Smooth muscle cell (in vitro differentiated cells): ENCODE measurements at regions not wholly inside any gene's neighbourhood (a gene's known extent, or its start where the extent isn't known, plus 50 kb on each side); places are given as distances from the start of the nearest gene placed in this dataset.

Experiments
- DNase-seq: peaks from one replicate; lab custom pipeline; 2025; ENCODE audit not compliant: unreplicated experiment; lab: John Stamatoyannopoulos, UW
- H2AFZ ChIP-seq: fragments of 200-600 bp; sonication (generic); 2 replicates; pipeline ENCODE4 v1.6.0; 2016; ENCODE audit warnings: antibody characterized with exemption, low read depth, mild to moderate bottlenecking
- H3F3A ChIP-seq: fragments of 200-600 bp; sonication (generic); 2 replicates; pipeline ENCODE4 v1.6.0; 2017; ENCODE audit warnings: antibody characterized with exemption, low read depth
- H3K27ac ChIP-seq: fragments of 200-600 bp; sonication (generic); 2 replicates; pipeline ENCODE4 v1.5.1; 2016; ENCODE audit warnings: low read depth, mild to moderate bottlenecking
- H3K27me3 ChIP-seq: fragments of 200-600 bp; sonication (generic); 2 replicates; pipeline ENCODE4 v1.6.1; 2016; ENCODE audit warnings: low read depth, mild to moderate bottlenecking
- H3K36me3 ChIP-seq: fragments of 200-600 bp; sonication (generic); 2 replicates; pipeline ENCODE4 v1.5.1; 2016; ENCODE audit warnings: low read depth
- H3K4me1 ChIP-seq: fragments of 200-600 bp; sonication (generic); 2 replicates; pipeline ENCODE4 v1.5.1; 2016; ENCODE audit warnings: low read depth
- H3K4me2 ChIP-seq: fragments of 200-600 bp; sonication (generic); 2 replicates; pipeline ENCODE4 v1.6.0; 2016; ENCODE audit warnings: mild to moderate bottlenecking
- H3K4me3 ChIP-seq: fragments of 200-600 bp; sonication (generic); 2 replicates; pipeline ENCODE4 v1.5.1; 2016; ENCODE audit warnings: mild to moderate bottlenecking
- H3K79me2 ChIP-seq: fragments of 200-600 bp; sonication (generic); 2 replicates; pipeline ENCODE4 v1.6.0; 2016; ENCODE audit warnings: low read depth, mild to moderate bottlenecking
- H3K9ac ChIP-seq: fragments of 200-600 bp; sonication (generic); 2 replicates; pipeline ENCODE4 v1.6.0; 2016; ENCODE audit warnings: low read depth
- H3K9me3 ChIP-seq: fragments of 200-600 bp; sonication (generic); replicated peaks from 2 replicates; pipeline ENCODE4 v1.5.1; 2016; ENCODE audit warnings: low read depth
- H4K20me1 ChIP-seq: fragments of 200-600 bp; sonication (generic); 2 replicates; pipeline ENCODE4 v1.6.0; 2016; ENCODE audit warnings: low read depth
- CTCF ChIP-seq: fragments of 200-600 bp; sonication (generic); IDR thresholded peaks from 2 replicates; pipeline ENCODE4 v1.5.1; 2017; ENCODE audit warnings: borderline replicate concordance, mild to moderate bottlenecking, antibody characterized with exemption; ENCODE audit not compliant: insufficient read depth, poor library complexity, severe bottlenecking
- WGBS: methylation state at CpG from one replicate; pipeline ENCODE4 v1.1.7; 2016; ENCODE audit warnings: low lambda C conversion rate; 5-methylcytosine and 5-hydroxymethylcytosine counted together

DNA sequence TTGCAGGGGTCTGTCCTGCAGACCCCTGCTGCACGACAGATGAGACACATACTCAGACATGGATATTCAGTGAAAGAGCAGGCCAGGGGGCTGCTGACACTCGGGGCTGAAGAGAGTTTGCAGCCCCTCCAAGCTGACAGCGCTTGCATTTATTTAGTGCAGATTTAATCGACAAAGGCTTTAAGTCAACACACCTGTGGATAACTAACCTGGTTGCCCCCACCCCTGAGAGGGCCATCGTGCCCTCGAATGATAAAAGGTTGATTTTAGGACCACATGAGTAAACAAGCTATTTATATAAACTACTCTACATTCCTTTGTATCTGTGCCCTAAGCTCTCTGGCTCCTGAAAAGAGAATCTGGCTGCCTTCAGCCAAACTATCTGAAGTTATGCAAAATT is 708.2 kb upstream of the LRRN3 start:
- Histone ChIP-seq H3K27ac (no peak overlapping the region), H3K9ac (no peak overlapping the region), H3K4me3 (no peak overlapping the region), H3K9me3 (no peaks in the 10 kb centered on the region), H3K27me3 (no peaks in the 10 kb centered on the region), H2AFZ (no peak overlapping the region), H3F3A (no peaks in the 10 kb centered on the region), H3K4me2 (no peak overlapping the region), H4K20me1 (no peaks in the 10 kb centered on the region), H3K4me1 (no peaks in the 10 kb centered on the region), H3K36me3 (no peaks in the 10 kb centered on the region), H3K79me2 (no peaks in the 10 kb centered on the region)
- DNase-seq = no peak
- TF ChIP-seq CTCF = no peak
- WGBS = 60% methylated on average over 6 of the region's 6 CpGs

DNA sequence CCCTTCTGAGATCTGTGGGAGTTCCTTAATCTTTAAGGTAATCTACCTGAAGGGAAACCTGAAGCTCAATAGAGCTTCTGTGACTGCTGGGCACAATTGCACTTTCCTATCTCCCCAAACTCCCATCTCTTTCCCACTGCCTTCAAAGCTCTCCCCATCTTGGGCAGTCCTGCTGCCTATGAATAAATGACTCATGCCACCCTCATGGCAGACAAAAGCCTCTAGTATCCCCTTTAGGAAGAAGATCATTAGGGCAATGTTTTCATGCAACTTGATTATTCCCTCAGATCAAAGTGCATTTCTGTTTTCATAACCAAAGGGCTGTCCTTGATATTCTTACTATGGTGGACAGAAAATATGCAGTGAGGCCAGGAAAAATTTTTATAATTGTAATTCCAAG is 704.9 kb upstream of the LRRN3 start:
- no peaks in the 10 kb centered on the region for H3K79me2 ChIP-seq
- no peak overlapping the region for H2AFZ ChIP-seq
- no peak for DNase-seq
- no peak overlapping the region for H3K4me3 ChIP-seq
- no peak for TF ChIP-seq CTCF
- H3K4me2 ChIP-seq = no peak overlapping the region
- H3F3A ChIP-seq = no peaks in the 10 kb centered on the region
- no peaks in the 10 kb centered on the region for H3K4me1 ChIP-seq
- H3K27me3 ChIP-seq = no peaks in the 10 kb centered on the region
- no peaks in the 10 kb centered on the region for H3K9me3 ChIP-seq
- H4K20me1 ChIP-seq = no peaks in the 10 kb centered on the region
- H3K27ac ChIP-seq = no peak overlapping the region
- no peak overlapping the region for H3K9ac ChIP-seq
- no peaks in the 10 kb centered on the region for H3K36me3 ChIP-seq

- Histone ChIP-seq H3K4me1 (no peaks in the 10 kb centered on the region), H3K27ac (no peak overlapping the region), H2AFZ (no peak overlapping the region), H3K9ac (no peak overlapping the region), H3K27me3 (no peaks in the 10 kb centered on the region), H3K79me2 (no peaks in the 10 kb centered on the region), H3K4me2 (no peak overlapping the region), H3K4me3 (no peak overlapping the region), H3F3A (no peaks in the 10 kb centered on the region), H4K20me1 (no peaks in the 10 kb centered on the region), H3K36me3 (no peaks in the 10 kb centered on the region), H3K9me3 (no peaks in the 10 kb centered on the region)
- DNase-seq = no peak
- TF ChIP-seq CTCF = no peak
- 53% methylated on average over 2 of the region's 2 CpGs for WGBS
Measured at GRCh38 chr7:110386913-110387312, 704.0 kb upstream of the LRRN3 start.

- Histone ChIP-seq H3F3A (no peaks in the 10 kb centered on the region), H3K36me3 (no peaks in the 10 kb centered on the region), H3K27ac (no peak overlapping the region), H3K4me2 (no peak overlapping the region), H3K4me1 (no peaks in the 10 kb centered on the region), H3K9me3 (no peaks in the 10 kb centered on the region), H4K20me1 (no peaks in the 10 kb centered on the region), H3K9ac (no peak overlapping the region), H3K79me2 (no peaks in the 10 kb centered on the region), H3K4me3 (no peak overlapping the region), H3K27me3 (no peaks in the 10 kb centered on the region), H2AFZ (no peak overlapping the region)
- no peak for TF ChIP-seq CTCF
- no peak for DNase-seq
- 96% methylated on average over 3 of the region's 3 CpGs for WGBS
Measured at GRCh38 chr7:110387689-110388088, 703.2 kb upstream of the LRRN3 start.
